ENCODE measurements at regions not wholly inside any gene's neighbourhood (a gene's known extent, or its start where the extent isn't known, plus 50 kb on each side); places are given as distances from the start of the nearest gene placed in this dataset.

GRCh38 chr6:7042654-7043545 lies 64.9 kb upstream of the RREB1 start:
- in situ Hi-C loops (cut with MboI; ENCODE audit: low sequenced_read_pairs): no loop called here

- in situ Hi-C loops (cut with MboI; ENCODE audit: low sequenced_read_pairs): no loop called here
Measured at GRCh38 chr6:7045331-7045730, 62.4 kb upstream of the RREB1 start.

GRCh38 chr6:7045746-7046145 lies 62.0 kb upstream of the RREB1 start:
- in situ Hi-C loops (cut with MboI; ENCODE audit: low sequenced_read_pairs): no loop called here

- in situ Hi-C loops (cut with MboI; ENCODE audit: low sequenced_read_pairs): no loop called here
Measured at GRCh38 chr6:7047128-7047527, 60.6 kb upstream of the RREB1 start.

GRCh38 chr6:7047966-7048365 lies 59.8 kb upstream of the RREB1 start:
- in situ Hi-C loops (cut with MboI; ENCODE audit: low sequenced_read_pairs): no loop called here

GRCh38 chr6:7048894-7049293 lies 58.9 kb upstream of the RREB1 start:
- in situ Hi-C loops (cut with MboI; ENCODE audit: low sequenced_read_pairs): no loop called here

- in situ Hi-C loops (cut with MboI; ENCODE audit: low sequenced_read_pairs): no loop called here
Measured at GRCh38 chr6:7050004-7050403, 57.8 kb upstream of the RREB1 start.

GRCh38 chr6:7050872-7051779 lies 56.6 kb upstream of the RREB1 start:
- in situ Hi-C loops (cut with MboI; ENCODE audit: low sequenced_read_pairs): no loop called here

- in situ Hi-C loops (cut with MboI; ENCODE audit: low sequenced_read_pairs): no loop called here
Measured at GRCh38 chr6:7051780-7052442, 55.9 kb upstream of the RREB1 start.

GRCh38 chr6:7052443-7053011 lies 55.2 kb upstream of the RREB1 start:
- in situ Hi-C loops (cut with MboI; ENCODE audit: low sequenced_read_pairs): no loop called here

- in situ Hi-C loops (cut with MboI; ENCODE audit: low sequenced_read_pairs): no loop called here
Measured at GRCh38 chr6:7053125-7053774, 54.5 kb upstream of the RREB1 start.
